LNCAP (cell line): ENCODE measurements at regions not wholly inside any gene's neighbourhood (a gene's known extent, or its start where the extent isn't known, plus 50 kb on each side); places are given as distances from the start of the nearest gene placed in this dataset.

Experiments
- TF ChIP-seq, protein P1 (sequence below): fragments of 450-650 bp; IDR thresholded peaks from 2 replicates; pipeline ENCODE4 v1.5.1; 2017; ENCODE audit warnings: mild to moderate bottlenecking

DNA sequence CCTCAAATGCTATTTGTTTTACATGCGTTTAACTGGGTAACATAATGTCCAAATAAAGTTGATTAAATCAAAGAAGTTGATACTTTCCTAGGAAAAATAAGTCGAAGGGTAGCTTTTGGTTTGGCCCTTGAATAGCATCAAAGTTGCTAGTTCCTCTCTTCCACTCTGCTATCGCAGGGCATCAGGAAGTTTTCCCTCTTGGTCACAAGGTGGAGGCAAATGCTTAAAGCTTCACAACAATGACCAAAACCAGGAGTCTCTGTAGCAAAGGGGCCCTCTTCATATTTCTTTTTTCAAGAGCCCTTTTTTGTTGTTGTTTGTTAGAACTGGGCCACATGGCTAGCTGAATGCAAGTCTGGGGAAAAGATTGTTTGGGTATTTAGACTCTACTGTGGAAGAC is 668.4 kb downstream of the KCNT2 start:
- TF ChIP-seq, protein P1, sequence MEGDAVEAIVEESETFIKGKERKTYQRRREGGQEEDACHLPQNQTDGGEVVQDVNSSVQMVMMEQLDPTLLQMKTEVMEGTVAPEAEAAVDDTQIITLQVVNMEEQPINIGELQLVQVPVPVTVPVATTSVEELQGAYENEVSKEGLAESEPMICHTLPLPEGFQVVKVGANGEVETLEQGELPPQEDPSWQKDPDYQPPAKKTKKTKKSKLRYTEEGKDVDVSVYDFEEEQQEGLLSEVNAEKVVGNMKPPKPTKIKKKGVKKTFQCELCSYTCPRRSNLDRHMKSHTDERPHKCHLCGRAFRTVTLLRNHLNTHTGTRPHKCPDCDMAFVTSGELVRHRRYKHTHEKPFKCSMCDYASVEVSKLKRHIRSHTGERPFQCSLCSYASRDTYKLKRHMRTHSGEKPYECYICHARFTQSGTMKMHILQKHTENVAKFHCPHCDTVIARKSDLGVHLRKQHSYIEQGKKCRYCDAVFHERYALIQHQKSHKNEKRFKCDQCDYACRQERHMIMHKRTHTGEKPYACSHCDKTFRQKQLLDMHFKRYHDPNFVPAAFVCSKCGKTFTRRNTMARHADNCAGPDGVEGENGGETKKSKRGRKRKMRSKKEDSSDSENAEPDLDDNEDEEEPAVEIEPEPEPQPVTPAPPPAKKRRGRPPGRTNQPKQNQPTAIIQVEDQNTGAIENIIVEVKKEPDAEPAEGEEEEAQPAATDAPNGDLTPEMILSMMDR: peak; percentile 53; the same call in 1 of the 2 replicates

GRCh38 chr1:195934817-195935553 is 673.3 kb downstream of the KCNT2 start:
- TF ChIP-seq, protein P1: no peak

DNA sequence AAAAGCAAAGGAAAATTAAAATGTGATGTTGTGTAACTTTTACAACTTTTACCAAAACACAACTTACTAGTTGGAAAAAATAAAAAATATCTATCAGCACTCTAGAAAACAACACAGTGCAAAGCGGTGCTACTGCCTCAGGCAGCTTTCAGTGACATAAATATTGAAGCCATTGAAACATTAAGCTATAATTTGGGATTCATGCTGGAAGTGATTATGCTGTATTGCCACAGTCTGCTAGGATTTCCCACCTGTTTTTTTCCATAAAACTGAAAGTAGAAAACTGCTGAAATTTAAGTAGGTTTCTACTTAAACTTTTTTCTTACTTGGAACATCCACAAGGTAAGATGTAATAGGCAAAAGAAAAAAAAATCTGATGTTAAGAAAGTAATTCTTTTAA is 674.4 kb downstream of the KCNT2 start:
- TF ChIP-seq, protein P1: no peak

DNA sequence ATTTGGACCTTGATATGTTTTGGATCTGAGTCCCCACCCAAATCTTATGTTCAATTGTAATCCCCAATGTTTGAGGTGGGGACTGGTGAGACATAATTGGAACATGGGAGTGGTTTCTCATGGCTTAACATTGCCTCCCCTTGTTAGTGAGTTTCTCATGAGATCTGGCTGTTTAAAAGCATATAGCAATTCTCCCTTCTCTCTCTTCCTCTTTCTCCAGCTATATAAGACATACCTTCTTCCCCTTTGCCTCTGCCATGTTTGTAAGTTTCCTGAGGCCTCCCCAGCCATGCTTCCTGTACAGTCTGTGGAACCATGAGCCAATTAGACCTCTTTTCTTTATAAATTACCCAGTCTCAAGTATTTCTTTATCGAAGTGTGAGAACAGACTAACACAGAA is 692.4 kb downstream of the KCNT2 start:
- TF ChIP-seq, protein P1: no peak

- TF ChIP-seq, protein P1: no peak
Measured at GRCh38 chr1:195909061-195909460, 699.2 kb downstream of the KCNT2 start.

GRCh38 chr1:195908121-195908520 is 700.1 kb downstream of the KCNT2 start:
- TF ChIP-seq, protein P1: no peak

GRCh38 chr1:195903203-195903602 is 705.0 kb downstream of the KCNT2 start:
- TF ChIP-seq, protein P1: no peak

GRCh38 chr1:195902779-195903178 is 705.5 kb downstream of the KCNT2 start:
- TF ChIP-seq, protein P1: no peak
